ENCODE measurements at regions not wholly inside any gene's neighbourhood (a gene's known extent, or its start where the extent isn't known, plus 50 kb on each side); places are given as distances from the start of the nearest gene placed in this dataset.

- H3K9me2 ChIP-seq (replicated peaks; ENCODE audit: low read depth, low read length), result no peaks in the 10 kb centered on the region
- TF ChIP-seq CTCF (conservative IDR thresholded peaks at IDR 0.05; ENCODE audit: low read length), result no peak
- H3K27me3 ChIP-seq (ENCODE audit: insufficient read depth, low read length, poor library complexity, severe bottlenecking), result no peaks in the 10 kb centered on the region
- no peaks in the 10 kb centered on the region for H3K79me2 ChIP-seq (ENCODE audit: insufficient read depth, low read length)
- H2AFZ ChIP-seq (ENCODE audit: low read length), result no peak overlapping the region
- no peaks in the 10 kb centered on the region for H3K9me3 ChIP-seq (ENCODE audit: insufficient read depth, low read depth, low read length)
- H3F3A ChIP-seq (ENCODE audit: low read depth), result no peaks in the 10 kb centered on the region
- no peak overlapping the region for H3K9ac ChIP-seq (ENCODE audit: low read depth, low read length, poor library complexity, severe bottlenecking)
- no peaks in the 10 kb centered on the region for H4K20me1 ChIP-seq (ENCODE audit: insufficient read depth, low read length, poor library complexity, severe bottlenecking)
- no peaks in the 10 kb centered on the region for H3K4me1 ChIP-seq (ENCODE audit: insufficient read depth, low read length, poor library complexity, severe bottlenecking)
- no peak overlapping the region for H3K4me2 ChIP-seq (ENCODE audit: low read depth, low read length, poor library complexity, severe bottlenecking)
- no peak overlapping the region for H3K4me3 ChIP-seq (ENCODE audit: low read length, poor library complexity, severe bottlenecking)
- H3K36me3 ChIP-seq (ENCODE audit: insufficient read depth, low read length), result no peaks in the 10 kb centered on the region
Measured at GRCh38 chr18:28801876-28802275, 624.9 kb upstream of the CDH2 start.

DNA sequence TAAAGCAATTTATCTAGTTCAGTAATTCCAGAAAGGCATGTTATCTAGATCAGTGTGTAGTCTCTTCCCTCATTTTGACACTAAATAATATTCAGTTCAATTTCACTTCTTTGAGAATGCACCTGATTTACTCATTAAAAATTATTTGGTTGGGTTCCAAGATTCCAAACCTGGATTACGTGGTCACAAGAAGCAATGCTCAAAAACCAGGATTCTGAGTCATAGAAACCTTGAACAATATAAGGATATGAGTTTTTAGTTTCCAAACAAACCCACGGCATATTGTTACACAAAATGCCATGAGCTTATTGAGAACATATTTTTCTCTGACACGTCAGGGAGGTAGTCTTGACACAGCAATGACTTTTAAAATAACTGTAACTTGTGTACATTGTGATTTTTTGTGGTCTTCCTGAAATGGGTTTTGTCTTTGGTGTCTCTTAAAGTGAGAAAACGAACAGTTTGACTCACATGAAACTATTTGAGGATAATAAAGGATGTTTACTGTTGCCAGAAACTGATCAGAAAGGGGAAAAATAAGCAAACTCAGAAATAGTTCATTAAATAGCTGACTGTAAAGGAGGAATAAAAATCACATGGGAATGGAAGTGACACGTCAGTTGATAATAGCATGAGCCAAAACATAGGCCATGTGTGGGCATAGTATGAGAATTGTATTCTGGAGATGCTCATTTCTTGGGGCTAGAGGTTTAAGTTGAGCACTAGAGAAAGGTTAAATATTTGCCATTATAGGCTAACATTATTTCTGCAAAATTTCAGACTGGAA, 617.7 kb upstream of the CDH2 start:
- H3F3A ChIP-seq (ENCODE audit: low read depth), result no peaks in the 10 kb centered on the region
- H3K27me3 ChIP-seq (ENCODE audit: insufficient read depth, low read length, poor library complexity, severe bottlenecking), result no peaks in the 10 kb centered on the region
- no peaks in the 10 kb centered on the region for H3K9me3 ChIP-seq (ENCODE audit: insufficient read depth, low read depth, low read length)
- TF ChIP-seq CTCF (conservative IDR thresholded peaks at IDR 0.05; ENCODE audit: low read length), result no peak
- no peak for TF ChIP-seq EZH2phosphoT487 (IDR thresholded peaks at IDR 0.05; ENCODE audit: borderline replicate concordance)
- H3K4me2 ChIP-seq (ENCODE audit: low read depth, low read length, poor library complexity, severe bottlenecking), result no peak overlapping the region
- H3K4me1 ChIP-seq (ENCODE audit: insufficient read depth, low read length, poor library complexity, severe bottlenecking), result no peaks in the 10 kb centered on the region
- no peak overlapping the region for H3K4me3 ChIP-seq (ENCODE audit: low read length, poor library complexity, severe bottlenecking)
- H3K36me3 ChIP-seq (ENCODE audit: insufficient read depth, low read length), result no peaks in the 10 kb centered on the region
- no peak overlapping the region for H3K9ac ChIP-seq (ENCODE audit: low read depth, low read length, poor library complexity, severe bottlenecking)
- no peaks in the 10 kb centered on the region for H3K9me2 ChIP-seq (replicated peaks; ENCODE audit: low read depth, low read length)
- no peaks in the 10 kb centered on the region for H3K79me2 ChIP-seq (ENCODE audit: insufficient read depth, low read length)
- H2AFZ ChIP-seq (ENCODE audit: low read length), result no peak overlapping the region
- H4K20me1 ChIP-seq (ENCODE audit: insufficient read depth, low read length, poor library complexity, severe bottlenecking), result no peaks in the 10 kb centered on the region

GRCh38 chr18:28793901-28794300, 617.0 kb upstream of the CDH2 start:
- H2AFZ ChIP-seq (ENCODE audit: low read length), result no peak overlapping the region
- H4K20me1 ChIP-seq (ENCODE audit: insufficient read depth, low read length, poor library complexity, severe bottlenecking), result no peaks in the 10 kb centered on the region
- H3K9me2 ChIP-seq (replicated peaks; ENCODE audit: low read depth, low read length), result no peaks in the 10 kb centered on the region
- TF ChIP-seq CTCF (conservative IDR thresholded peaks at IDR 0.05; ENCODE audit: low read length) (no peak), EZH2phosphoT487 (IDR thresholded peaks at IDR 0.05; ENCODE audit: borderline replicate concordance) (no peak)
- H3K27me3 ChIP-seq (ENCODE audit: insufficient read depth, low read length, poor library complexity, severe bottlenecking), result no peaks in the 10 kb centered on the region
- no peaks in the 10 kb centered on the region for H3F3A ChIP-seq (ENCODE audit: low read depth)
- H3K4me1 ChIP-seq (ENCODE audit: insufficient read depth, low read length, poor library complexity, severe bottlenecking), result no peaks in the 10 kb centered on the region
- H3K4me2 ChIP-seq (ENCODE audit: low read depth, low read length, poor library complexity, severe bottlenecking), result no peak overlapping the region
- no peaks in the 10 kb centered on the region for H3K36me3 ChIP-seq (ENCODE audit: insufficient read depth, low read length)
- no peak overlapping the region for H3K9ac ChIP-seq (ENCODE audit: low read depth, low read length, poor library complexity, severe bottlenecking)
- H3K4me3 ChIP-seq (ENCODE audit: low read length, poor library complexity, severe bottlenecking), result no peak overlapping the region
- H3K79me2 ChIP-seq (ENCODE audit: insufficient read depth, low read length), result no peaks in the 10 kb centered on the region
- H3K9me3 ChIP-seq (ENCODE audit: insufficient read depth, low read depth, low read length), result no peaks in the 10 kb centered on the region
